H1 (cell line): ENCODE measurements at regions not wholly inside any gene's neighbourhood (a gene's known extent, or its start where the extent isn't known, plus 50 kb on each side); places are given as distances from the start of the nearest gene placed in this dataset.

ENCODE experiments used
- EZH2 ChIP-seq: fragments of 200-600 bp; sonication (generic); IDR thresholded peaks from 2 replicates; pipeline ENCODE4 v1.7.1; 2012; ENCODE audit warnings: low read depth, mild to moderate bottlenecking, moderate library complexity, low read length, inconsistent platforms; ENCODE audit not compliant: severe bottlenecking
- TF ChIP-seq, protein P1 (sequence below): IDR thresholded peaks from 2 replicates; pipeline ENCODE4 v1.6.1; 2012; ENCODE audit warnings: inconsistent platforms

DNA sequence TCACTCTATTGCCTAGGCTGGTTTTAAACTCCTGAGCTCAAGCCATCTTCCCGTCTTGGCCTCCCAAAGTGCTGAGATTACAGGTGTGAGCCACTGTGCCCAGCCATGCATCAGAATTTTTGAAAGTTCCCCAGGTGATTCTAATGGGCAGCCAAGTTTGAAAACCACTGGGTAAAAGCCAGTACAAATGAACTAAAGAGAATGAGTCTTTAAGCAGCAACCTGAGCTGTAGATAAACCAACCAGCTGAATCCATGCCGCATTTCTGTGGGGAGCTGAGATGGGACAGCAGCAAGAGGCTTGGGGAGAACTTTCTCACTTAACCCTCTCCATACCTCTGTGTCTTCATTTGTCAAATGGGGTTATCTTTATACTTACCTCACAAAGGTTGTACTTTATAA, 67.5 kb downstream of the VEGFA start (continued):
- TF ChIP-seq EZH2: no peak
- TF ChIP-seq, protein P1, sequence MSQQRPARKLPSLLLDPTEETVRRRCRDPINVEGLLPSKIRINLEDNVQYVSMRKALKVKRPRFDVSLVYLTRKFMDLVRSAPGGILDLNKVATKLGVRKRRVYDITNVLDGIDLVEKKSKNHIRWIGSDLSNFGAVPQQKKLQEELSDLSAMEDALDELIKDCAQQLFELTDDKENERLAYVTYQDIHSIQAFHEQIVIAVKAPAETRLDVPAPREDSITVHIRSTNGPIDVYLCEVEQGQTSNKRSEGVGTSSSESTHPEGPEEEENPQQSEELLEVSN: no peak
